ENCODE measurements at regions not wholly inside any gene's neighbourhood (a gene's known extent, or its start where the extent isn't known, plus 50 kb on each side); places are given as distances from the start of the nearest gene placed in this dataset.

GRCh38 chr9:120292606-120293005 lies 287.4 kb downstream of the CDK5RAP2 start:
- Histone ChIP-seq H3K4me1 (ENCODE audit: control insufficient read depth, insufficient read depth, low read length) (peaks cover 9% of the 10 kb centered on the region), H3K27me3 (replicated peaks; ENCODE audit: control insufficient read depth, insufficient read depth, low read length) (peaks cover 23% of the 10 kb centered on the region), H3K4me3 (ENCODE audit: low read length) (no peak overlapping the region), H3K36me3 (ENCODE audit: control insufficient read depth, insufficient read depth, low read length, severe bottlenecking) (no peaks in the 10 kb centered on the region), H3K9me3 (ENCODE audit: control insufficient read depth, low read length) (no peaks in the 10 kb centered on the region), H3K9ac (ENCODE audit: low read length) (no peak overlapping the region)
- DNase-seq (ENCODE audit: low read depth), result no peak

GRCh38 chr9:120291050-120291449 lies 288.9 kb downstream of the CDK5RAP2 start:
- peaks cover 9% of the 10 kb centered on the region for H3K4me1 ChIP-seq (ENCODE audit: control insufficient read depth, insufficient read depth, low read length)
- no peaks in the 10 kb centered on the region for H3K36me3 ChIP-seq (ENCODE audit: control insufficient read depth, insufficient read depth, low read length, severe bottlenecking)
- H3K9me3 ChIP-seq (ENCODE audit: control insufficient read depth, low read length), result no peaks in the 10 kb centered on the region
- no peak overlapping the region for H3K4me3 ChIP-seq (ENCODE audit: low read length)
- H3K27me3 ChIP-seq (replicated peaks; ENCODE audit: control insufficient read depth, insufficient read depth, low read length), result peaks cover 18% of the 10 kb centered on the region
- no peak overlapping the region for H3K9ac ChIP-seq (ENCODE audit: low read length)
- DNase-seq (ENCODE audit: low read depth), result no peak

DNA sequence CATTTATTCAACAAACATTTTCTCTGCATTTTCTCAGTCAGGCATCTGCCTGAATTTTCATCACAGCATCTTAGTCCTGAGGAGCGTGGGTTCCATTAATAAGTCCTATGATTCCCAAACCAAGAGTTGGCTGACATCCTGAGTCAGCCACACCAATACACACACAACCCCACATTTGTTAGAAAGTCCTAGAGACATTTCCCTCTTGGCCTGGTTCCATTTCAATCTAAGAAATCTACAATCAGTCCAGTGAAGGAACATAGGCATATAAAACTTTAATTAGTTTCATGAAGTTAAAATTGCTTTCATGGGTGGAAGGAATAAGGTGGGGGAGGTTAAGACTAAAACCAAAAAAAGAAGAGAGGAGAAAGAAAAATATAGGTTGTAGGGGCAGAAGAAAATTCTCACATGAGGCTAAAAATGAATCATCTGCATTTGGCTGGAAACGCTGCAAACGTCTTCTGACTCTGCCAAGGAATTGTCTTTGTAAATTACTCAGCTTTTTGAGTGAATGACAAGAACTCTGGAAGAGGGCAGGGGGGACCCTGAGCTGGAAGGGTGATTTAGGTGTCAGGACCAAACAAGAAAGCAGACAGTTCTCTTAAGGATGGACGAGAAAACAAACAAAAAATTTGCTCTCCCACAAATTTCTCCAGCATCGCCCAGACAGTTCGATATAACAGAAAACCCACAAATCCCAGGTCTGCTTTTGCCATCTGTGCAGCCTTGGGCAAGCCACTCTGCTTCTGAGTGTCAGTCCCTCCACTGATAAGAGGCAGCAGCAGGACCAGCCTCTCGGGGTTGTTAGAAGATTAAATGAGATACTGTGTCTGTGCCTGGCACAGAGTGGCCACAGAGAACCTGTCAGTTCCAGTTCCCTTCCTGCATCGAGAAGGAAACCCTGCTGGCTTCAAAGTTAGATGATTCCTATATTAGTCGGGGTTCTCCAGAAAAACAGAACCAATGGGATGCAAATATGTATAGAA lies 289.7 kb downstream of the CDK5RAP2 start:
- Histone ChIP-seq H3K9me3 (ENCODE audit: control insufficient read depth, low read length) (no peaks in the 10 kb centered on the region), H3K4me1 (ENCODE audit: control insufficient read depth, insufficient read depth, low read length) (peaks cover 9% of the 10 kb centered on the region), H3K4me3 (ENCODE audit: low read length) (no peak overlapping the region), H3K27me3 (replicated peaks; ENCODE audit: control insufficient read depth, insufficient read depth, low read length) (peaks cover 18% of the 10 kb centered on the region), H3K36me3 (ENCODE audit: control insufficient read depth, insufficient read depth, low read length, severe bottlenecking) (no peaks in the 10 kb centered on the region), H3K9ac (ENCODE audit: low read length) (no peak overlapping the region)
- peak; percentile 4 for DNase-seq (ENCODE audit: low read depth)

- Histone ChIP-seq H3K9me3 (ENCODE audit: control insufficient read depth, low read length) (no peaks in the 10 kb centered on the region), H3K9ac (ENCODE audit: low read length) (no peak overlapping the region), H3K36me3 (ENCODE audit: control insufficient read depth, insufficient read depth, low read length, severe bottlenecking) (no peaks in the 10 kb centered on the region), H3K4me1 (ENCODE audit: control insufficient read depth, insufficient read depth, low read length) (peaks cover 9% of the 10 kb centered on the region), H3K27me3 (replicated peaks; ENCODE audit: control insufficient read depth, insufficient read depth, low read length) (peaks cover 7% of the 10 kb centered on the region), H3K4me3 (ENCODE audit: low read length) (no peak overlapping the region)
- no peak for DNase-seq (ENCODE audit: low read depth)
Measured at GRCh38 chr9:120289098-120289497, 290.9 kb downstream of the CDK5RAP2 start.

GRCh38 chr9:120286530-120286929 lies 293.4 kb downstream of the CDK5RAP2 start:
- no peak for DNase-seq (ENCODE audit: low read depth)
- no peak overlapping the region for H3K9ac ChIP-seq (ENCODE audit: low read length)
- H3K36me3 ChIP-seq (ENCODE audit: control insufficient read depth, insufficient read depth, low read length, severe bottlenecking), result no peaks in the 10 kb centered on the region
- no peaks in the 10 kb centered on the region for H3K9me3 ChIP-seq (ENCODE audit: control insufficient read depth, low read length)
- H3K4me1 ChIP-seq (ENCODE audit: control insufficient read depth, insufficient read depth, low read length), result peaks cover 9% of the 10 kb centered on the region
- H3K4me3 ChIP-seq (ENCODE audit: low read length), result no peak overlapping the region
- peaks cover 4% of the 10 kb centered on the region for H3K27me3 ChIP-seq (replicated peaks; ENCODE audit: control insufficient read depth, insufficient read depth, low read length)

DNA sequence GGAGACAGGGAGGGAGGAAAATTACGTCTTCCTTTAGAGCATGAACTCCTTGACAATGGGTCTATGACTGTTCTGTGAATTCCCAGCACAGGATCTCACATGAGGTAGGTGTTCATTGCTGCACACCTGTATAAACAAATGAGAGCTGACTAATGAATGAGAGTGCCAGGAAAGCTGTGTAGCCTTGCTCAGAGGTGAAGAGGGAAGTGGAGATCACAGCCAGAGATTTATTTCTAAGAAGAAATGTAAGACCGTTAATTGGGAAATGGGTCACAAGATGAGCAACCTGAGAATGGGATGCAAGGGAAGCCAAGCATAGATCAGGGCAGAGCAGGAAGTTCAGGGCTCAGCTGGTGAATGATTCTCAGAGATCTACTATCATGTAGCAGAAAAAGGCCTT lies 295.1 kb downstream of the CDK5RAP2 start:
- no peaks in the 10 kb centered on the region for H3K9me3 ChIP-seq (ENCODE audit: control insufficient read depth, low read length)
- no peaks in the 10 kb centered on the region for H3K36me3 ChIP-seq (ENCODE audit: control insufficient read depth, insufficient read depth, low read length, severe bottlenecking)
- H3K9ac ChIP-seq (ENCODE audit: low read length), result no peak overlapping the region
- peaks cover 2% of the 10 kb centered on the region for H3K4me1 ChIP-seq (ENCODE audit: control insufficient read depth, insufficient read depth, low read length)
- peaks cover 7% of the 10 kb centered on the region for H3K27me3 ChIP-seq (replicated peaks; ENCODE audit: control insufficient read depth, insufficient read depth, low read length)
- no peak for DNase-seq (ENCODE audit: low read depth)
- H3K4me3 ChIP-seq (ENCODE audit: low read length), result no peak overlapping the region

- H3K27me3 ChIP-seq (replicated peaks; ENCODE audit: control insufficient read depth, insufficient read depth, low read length), result peaks cover 4% of the 10 kb centered on the region
- no peak overlapping the region for H3K4me3 ChIP-seq (ENCODE audit: low read length)
- DNase-seq (ENCODE audit: low read depth), result no peak
- peaks cover 8% of the 10 kb centered on the region for H3K9me3 ChIP-seq (ENCODE audit: control insufficient read depth, low read length)
- H3K4me1 ChIP-seq (ENCODE audit: control insufficient read depth, insufficient read depth, low read length), result no peaks in the 10 kb centered on the region
- H3K36me3 ChIP-seq (ENCODE audit: control insufficient read depth, insufficient read depth, low read length, severe bottlenecking), result no peaks in the 10 kb centered on the region
- no peak overlapping the region for H3K9ac ChIP-seq (ENCODE audit: low read length)
Measured at GRCh38 chr9:120281665-120282064, 298.3 kb downstream of the CDK5RAP2 start.

DNA sequence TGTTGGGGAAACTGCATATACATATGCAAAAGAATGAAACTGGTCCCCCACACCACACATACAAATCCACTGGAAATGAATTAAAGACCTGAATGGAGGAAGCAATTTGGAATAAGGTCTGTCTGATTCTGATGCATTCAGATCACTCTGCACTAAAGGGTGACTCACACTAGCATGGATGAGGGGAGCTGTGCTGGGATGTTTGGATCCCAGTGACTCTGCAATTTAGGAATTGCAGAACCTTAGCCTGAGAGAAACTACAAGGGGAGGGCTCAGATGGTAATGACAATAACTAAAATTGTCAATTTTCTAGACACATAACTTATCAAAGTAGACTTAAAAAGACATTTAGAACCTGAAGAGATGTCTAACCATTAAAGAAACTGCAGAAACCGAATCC lies 312.0 kb downstream of the CDK5RAP2 start:
- Histone ChIP-seq H3K4me3 (ENCODE audit: low read length) (no peak overlapping the region), H3K36me3 (ENCODE audit: control insufficient read depth, insufficient read depth, low read length, severe bottlenecking) (no peaks in the 10 kb centered on the region), H3K9ac (ENCODE audit: low read length) (no peak overlapping the region), H3K27me3 (replicated peaks; ENCODE audit: control insufficient read depth, insufficient read depth, low read length) (peaks cover 17% of the 10 kb centered on the region), H3K9me3 (ENCODE audit: control insufficient read depth, low read length) (no peaks in the 10 kb centered on the region), H3K4me1 (ENCODE audit: control insufficient read depth, insufficient read depth, low read length) (peaks cover 3% of the 10 kb centered on the region)
- no peak for DNase-seq (ENCODE audit: low read depth)

- peaks cover 19% of the 10 kb centered on the region for H3K27me3 ChIP-seq (replicated peaks; ENCODE audit: control insufficient read depth, insufficient read depth, low read length)
- no peaks in the 10 kb centered on the region for H3K36me3 ChIP-seq (ENCODE audit: control insufficient read depth, insufficient read depth, low read length, severe bottlenecking)
- H3K4me3 ChIP-seq (ENCODE audit: low read length), result no peak overlapping the region
- no peaks in the 10 kb centered on the region for H3K9me3 ChIP-seq (ENCODE audit: control insufficient read depth, low read length)
- H3K9ac ChIP-seq (ENCODE audit: low read length), result no peak overlapping the region
- peaks cover 3% of the 10 kb centered on the region for H3K4me1 ChIP-seq (ENCODE audit: control insufficient read depth, insufficient read depth, low read length)
- no peak for DNase-seq (ENCODE audit: low read depth)
Measured at GRCh38 chr9:120265791-120266190, 314.2 kb downstream of the CDK5RAP2 start.

GRCh38 chr9:120264528-120264927 lies 315.4 kb downstream of the CDK5RAP2 start:
- Histone ChIP-seq H3K9ac (ENCODE audit: low read length) (no peak overlapping the region), H3K36me3 (ENCODE audit: control insufficient read depth, insufficient read depth, low read length, severe bottlenecking) (no peaks in the 10 kb centered on the region), H3K27me3 (replicated peaks; ENCODE audit: control insufficient read depth, insufficient read depth, low read length) (peaks cover 21% of the 10 kb centered on the region), H3K9me3 (ENCODE audit: control insufficient read depth, low read length) (no peaks in the 10 kb centered on the region), H3K4me1 (ENCODE audit: control insufficient read depth, insufficient read depth, low read length) (peaks cover 3% of the 10 kb centered on the region), H3K4me3 (ENCODE audit: low read length) (no peak overlapping the region)
- no peak for DNase-seq (ENCODE audit: low read depth)

GRCh38 chr9:120263836-120264235 lies 316.1 kb downstream of the CDK5RAP2 start:
- H3K4me3 ChIP-seq (ENCODE audit: low read length), result no peak overlapping the region
- H3K9ac ChIP-seq (ENCODE audit: low read length), result no peak overlapping the region
- H3K27me3 ChIP-seq (replicated peaks; ENCODE audit: control insufficient read depth, insufficient read depth, low read length), result peaks cover 27% of the 10 kb centered on the region
- no peak for DNase-seq (ENCODE audit: low read depth)
- H3K4me1 ChIP-seq (ENCODE audit: control insufficient read depth, insufficient read depth, low read length), result peaks cover 3% of the 10 kb centered on the region
- no peaks in the 10 kb centered on the region for H3K36me3 ChIP-seq (ENCODE audit: control insufficient read depth, insufficient read depth, low read length, severe bottlenecking)
- no peaks in the 10 kb centered on the region for H3K9me3 ChIP-seq (ENCODE audit: control insufficient read depth, low read length)
